Transverse colon (tissue), 4 donors: ENCODE measurements at regions not wholly inside any gene's neighbourhood (a gene's known extent, or its start where the extent isn't known, plus 50 kb on each side); places are given as distances from the start of the nearest gene placed in this dataset.

ENCODE experiments used
- CTCF ChIP-seq, 5 experiments: fragments of 200-600 bp in 3 of 5; fragments of 450-650 bp in 2 of 5; sonication (generic) in 3 of 5; IDR thresholded peaks; 1 replicate in 2 of 5; 2 replicates in 3 of 5; pipeline ENCODE4 v1.5.1; 2016 to 2017; ENCODE audit warnings: antibody characterized with exemption in 5 of 5, inconsistent platforms in 3 of 5, mild to moderate bottlenecking in 2 of 5, moderate library complexity in 1 of 5
- POLR2AphosphoS5 ChIP-seq, 3 donors: sonication (generic); formaldehyde crosslinking; IDR thresholded peaks; one replicate each; pipeline ENCODE4 v1.6.1; 2016; ENCODE audit warnings: antibody characterized with exemption in 3 of 3

- TF ChIP-seq CTCF (IDR thresholded peaks at IDR 0.05) (no peak), POLR2AphosphoS5 (IDR thresholded peaks at IDR 0.05) (no peak)
These were observed 606.0 kb downstream of the KCNH5 start for GRCh38 chr14:62439210-62439609.
